Stimulated activated CD8-positive, alpha-beta memory T cell treated with anti-CD3 and anti-CD28 coated beads, Interleukin-12 subunit alpha, Interleukin-12 subunit beta, amount 100 ng/mL, for 24 hours (primary cell): ENCODE measurements at regions not wholly inside any gene's neighbourhood (a gene's known extent, or its start where the extent isn't known, plus 50 kb on each side); places are given as distances from the start of the nearest gene placed in this dataset.

Source experiments
- DNase-seq: peaks from one replicate; pipeline ENCODE4 v3.0.0-alpha.2; 2020; ENCODE audit errors: extremely low read depth

GRCh38 chr2:3062476-3063260, 314.9 kb downstream of the EIPR1 start:
- DNase-seq: no peak

DNA sequence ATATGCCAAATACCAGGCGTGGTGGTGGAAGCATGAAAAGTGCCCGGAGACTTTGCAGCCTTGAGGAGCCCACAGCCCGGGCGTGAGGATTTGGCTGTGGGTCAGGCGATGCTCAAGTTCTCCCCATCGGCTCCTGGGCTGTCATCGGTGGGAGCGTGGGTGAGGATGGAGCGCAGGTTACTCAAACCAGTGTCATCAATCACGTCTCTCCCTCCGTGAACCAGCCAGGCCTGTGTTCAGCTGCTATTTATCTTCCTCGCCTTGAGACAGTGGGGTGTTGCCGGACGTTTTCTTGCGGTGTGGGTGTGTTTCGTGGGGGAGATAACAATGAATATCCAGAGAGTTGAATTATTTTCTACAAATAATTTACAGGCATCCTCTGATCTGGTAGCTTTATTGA, 317.6 kb downstream of the EIPR1 start:
- DNase-seq: no peak

DNA sequence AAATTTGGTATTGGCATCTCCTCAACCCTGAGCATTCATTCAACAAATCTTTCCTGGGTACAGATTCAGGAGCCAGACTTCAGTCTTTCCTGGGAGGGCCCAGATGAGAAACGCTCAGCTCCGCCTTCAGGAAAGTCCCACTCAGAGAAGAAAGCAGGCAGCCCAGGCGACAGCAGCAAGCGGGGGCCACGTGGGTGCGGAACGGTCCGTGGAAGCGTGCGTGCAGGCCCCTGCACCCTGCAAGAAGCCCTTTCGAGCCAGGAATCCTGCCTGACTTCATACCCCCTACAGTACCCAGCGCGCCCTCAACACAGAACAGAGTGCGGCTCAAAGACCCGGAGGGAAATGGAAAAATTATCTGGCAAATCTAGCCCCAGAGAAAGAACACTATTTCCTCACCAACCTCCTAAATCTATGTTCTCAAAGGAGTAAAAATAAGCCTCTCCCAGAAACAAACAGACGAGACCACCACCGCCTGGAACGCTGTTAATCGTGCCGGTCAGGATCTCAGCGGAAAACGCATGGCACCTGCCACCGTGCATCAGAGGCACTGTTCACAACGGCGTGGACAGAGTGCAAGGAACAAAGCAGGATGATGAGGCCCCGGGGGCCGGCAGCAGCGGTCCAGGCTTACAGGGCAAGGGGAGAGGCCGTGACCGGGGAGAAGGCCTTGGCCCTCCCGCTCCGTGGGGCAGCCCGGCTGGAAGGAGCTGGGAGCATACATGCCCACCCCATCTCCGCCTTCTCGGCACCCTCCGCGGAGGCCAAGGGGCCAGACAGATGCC, 318.3 kb downstream of the EIPR1 start:
- no peak for DNase-seq

GRCh38 chr2:3054066-3054465, 323.6 kb downstream of the EIPR1 start:
- DNase-seq: no peak

DNA sequence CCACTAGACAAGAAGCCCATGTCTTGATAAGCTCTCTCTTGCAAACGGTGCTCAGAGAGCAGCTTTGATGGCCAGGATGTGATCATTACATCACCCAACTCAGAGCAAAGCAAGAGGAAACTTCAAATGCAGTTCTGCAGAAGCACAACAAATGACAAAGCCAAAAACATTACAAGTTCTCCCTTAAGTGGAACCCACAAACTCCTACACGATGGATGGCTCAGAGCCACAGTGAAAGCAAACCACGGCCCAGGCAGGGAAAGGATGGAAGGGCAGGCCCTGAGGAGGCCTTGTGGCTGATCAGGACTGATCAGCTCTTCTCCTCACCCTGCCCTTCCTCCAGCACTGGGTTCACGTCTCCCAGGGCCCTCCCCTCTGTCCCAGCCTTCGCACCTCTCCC, 326.4 kb downstream of the EIPR1 start:
- no peak for DNase-seq

DNA sequence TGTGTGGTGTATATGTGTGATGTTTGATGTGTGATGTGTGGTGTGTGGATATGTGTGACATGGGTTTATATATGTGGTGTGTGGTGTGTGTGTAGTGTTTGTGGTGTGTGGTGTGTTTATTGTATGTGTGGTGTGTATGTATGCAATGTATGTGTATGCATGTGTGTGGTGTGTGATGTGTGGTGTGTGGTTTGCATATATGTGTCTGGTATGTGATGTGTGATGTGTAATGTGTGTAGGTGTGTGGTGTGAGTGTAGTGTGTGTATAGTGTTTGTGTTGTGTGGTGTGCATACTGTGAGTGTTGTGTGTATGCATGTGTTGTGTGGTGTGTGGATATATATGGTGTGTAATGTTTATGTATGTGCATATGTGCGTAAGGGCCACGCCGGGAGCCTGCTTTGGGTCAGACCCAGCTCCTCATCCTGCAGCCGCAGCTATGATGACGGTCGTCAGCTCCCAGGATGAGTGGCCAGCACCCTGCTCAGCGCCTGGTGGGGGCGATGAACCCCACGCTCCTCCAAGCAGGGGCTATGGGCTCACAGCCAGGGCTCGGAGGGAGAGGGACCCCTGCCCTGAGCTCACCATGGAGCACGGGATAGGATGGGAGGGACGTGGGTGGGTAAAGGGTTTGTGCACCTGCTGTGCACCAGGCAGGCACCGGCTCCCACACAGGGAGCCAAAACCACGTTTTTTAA, 331.3 kb downstream of the EIPR1 start:
- no peak for DNase-seq

GRCh38 chr2:3045318-3045921, 332.2 kb downstream of the EIPR1 start:
- no peak for DNase-seq

DNA sequence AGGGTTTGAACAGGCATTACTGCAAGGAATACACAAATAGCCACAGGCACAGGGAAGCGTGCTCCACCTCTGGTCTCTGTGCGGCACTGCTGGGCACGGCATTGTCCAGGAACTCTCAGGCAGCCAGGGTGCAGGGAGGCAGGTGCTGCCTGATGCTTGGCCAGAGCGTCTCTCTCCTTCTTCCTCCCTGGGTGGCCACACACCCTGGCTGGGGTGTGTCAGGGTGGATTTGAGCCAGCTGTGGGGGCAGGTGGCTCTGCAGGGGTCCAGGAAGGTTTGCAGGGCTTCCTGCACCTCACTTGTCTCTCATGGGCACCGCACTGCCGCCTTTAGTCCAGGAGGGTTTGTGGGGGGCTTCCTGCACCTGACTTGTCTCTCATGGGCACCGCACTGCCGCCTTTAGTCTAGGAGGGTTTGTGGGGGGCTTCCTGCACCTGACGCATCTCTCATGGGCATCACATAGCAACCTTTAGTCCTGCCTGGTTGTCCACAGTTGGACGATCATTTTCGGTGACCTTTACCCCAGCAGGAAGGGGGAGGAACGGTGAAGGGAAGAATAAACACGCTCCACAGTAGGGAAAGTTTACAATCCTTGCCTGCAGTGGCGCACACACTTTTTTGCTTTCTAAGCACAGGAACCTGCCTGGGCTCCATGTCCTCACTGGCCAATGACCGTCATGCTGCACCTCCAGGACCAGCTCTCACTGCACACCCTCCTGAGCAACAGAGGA, 332.9 kb downstream of the EIPR1 start:
- DNase-seq: no peak

- no peak for DNase-seq
Observed at GRCh38 chr2:3043726-3044125, 333.9 kb downstream of the EIPR1 start.

- no peak for DNase-seq
Observed at GRCh38 chr2:3042601-3043585, 334.7 kb downstream of the EIPR1 start.

GRCh38 chr2:3041841-3042600, 335.6 kb downstream of the EIPR1 start:
- DNase-seq: no peak

GRCh38 chr2:3041246-3041645, 336.4 kb downstream of the EIPR1 start:
- no peak for DNase-seq

GRCh38 chr2:3040496-3041140, 337.0 kb downstream of the EIPR1 start:
- no peak for DNase-seq

DNA sequence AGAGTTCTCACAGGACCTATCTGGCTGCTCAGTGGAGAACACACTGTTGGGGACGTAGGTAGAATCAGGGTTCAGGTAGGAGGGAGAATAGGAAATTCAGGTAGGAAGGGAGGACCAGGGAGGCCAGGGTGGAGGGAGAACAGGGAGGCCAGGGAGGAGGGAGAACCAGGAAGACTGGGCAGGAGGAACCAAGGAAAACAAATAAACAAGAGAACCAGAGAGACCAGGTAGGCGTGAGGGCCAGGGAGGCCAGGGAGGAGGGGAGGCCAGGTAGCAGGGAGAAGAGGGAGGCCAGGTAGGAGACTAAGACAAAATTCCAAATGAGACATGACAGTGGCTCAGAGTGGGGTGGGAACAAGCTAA, 337.6 kb downstream of the EIPR1 start:
- no peak for DNase-seq

GRCh38 chr2:3039188-3040065, 338.2 kb downstream of the EIPR1 start:
- no peak for DNase-seq

- no peak for DNase-seq
Observed at GRCh38 chr2:3038636-3039035, 339.0 kb downstream of the EIPR1 start.

DNA sequence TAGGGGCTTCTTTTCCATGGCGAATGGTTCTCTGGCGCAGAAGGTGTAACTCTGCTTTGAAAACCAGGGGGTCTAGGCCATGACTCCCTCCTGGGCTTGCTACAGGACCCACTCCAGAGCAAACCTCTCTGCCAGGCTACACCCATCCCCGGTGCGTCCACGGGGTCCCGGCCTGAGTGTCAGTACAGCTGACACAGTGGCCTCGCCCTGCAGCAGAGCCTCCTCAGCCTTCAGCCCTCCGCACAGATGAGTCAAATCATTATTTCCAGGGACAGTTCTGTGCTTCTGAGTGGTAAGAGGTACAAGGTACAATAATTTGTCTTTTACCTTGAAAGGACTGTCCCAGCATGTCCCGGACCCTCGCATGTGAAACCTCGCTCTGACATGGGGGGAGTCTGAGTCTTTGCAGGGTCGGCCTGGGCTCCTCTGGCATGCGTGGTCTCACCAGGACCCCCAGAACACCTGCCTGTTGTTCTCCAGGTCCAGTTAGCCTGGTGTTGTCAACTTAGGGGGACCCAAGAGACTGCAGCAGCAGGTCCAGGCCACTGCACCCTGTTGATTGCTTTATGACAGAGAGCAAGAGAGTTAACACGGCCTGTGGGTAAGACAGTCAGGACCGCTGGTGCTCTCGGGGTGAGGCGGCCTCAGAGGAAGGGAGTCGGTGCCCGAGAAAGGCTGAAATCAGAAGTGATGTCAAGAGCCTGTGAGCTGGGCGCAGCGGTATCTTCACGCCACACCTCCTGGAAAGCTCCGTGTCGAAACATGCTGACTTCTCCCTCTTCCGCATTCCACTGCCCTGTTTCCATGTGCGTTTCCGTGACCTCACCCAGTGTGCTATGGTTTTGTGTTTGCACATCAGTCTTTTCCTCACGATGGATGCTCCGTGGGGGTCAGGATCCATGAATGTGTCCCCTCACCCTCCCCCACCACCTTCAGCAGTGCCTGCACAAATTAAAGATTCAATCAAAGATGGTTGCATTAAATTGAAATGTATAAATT, 340.1 kb downstream of the EIPR1 start:
- DNase-seq: no peak
